K562 (cell line): ENCODE measurements at regions not wholly inside any gene's neighbourhood (a gene's known extent, or its start where the extent isn't known, plus 50 kb on each side); places are given as distances from the start of the nearest gene placed in this dataset.

Experiments
- CBFA2T2 ChIP-seq: fragments of 450-650 bp; conservative IDR thresholded peaks from 2 replicates; pipeline ENCODE4 v1.6.1; 2017; ENCODE audit warnings: mild to moderate bottlenecking
- CXXC5 ChIP-seq: fragments of 250-450 bp; sonication (Bioruptor Pico); IDR thresholded peaks from 2 replicates; pipeline ENCODE4 v1.8.0; 2022; ENCODE audit warnings: inconsistent platforms, mild to moderate bottlenecking, moderate library complexity
- FIP1L1 ChIP-seq: fragments of 200-400 bp; formaldehyde crosslinking; IDR thresholded peaks from 2 replicates; pipeline ENCODE4 v1.6.1; 2018; ENCODE audit warnings: mild to moderate bottlenecking, low read depth, low read length; ENCODE audit not compliant: poor library complexity, severe bottlenecking
- HIVEP1 ChIP-seq: fragments of 250-450 bp; sonication (Bioruptor Pico); IDR thresholded peaks from 2 replicates; pipeline ENCODE4 v1.4.0; 2020; ENCODE audit warnings: mild to moderate bottlenecking
- IFI16 ChIP-seq: fragments of 250-450 bp; sonication (Bioruptor Pico); IDR thresholded peaks from 2 replicates; pipeline ENCODE4 v2.1.2; 2022; ENCODE audit warnings: mild to moderate bottlenecking, inconsistent platforms
- JUNB ChIP-seq: fragments of 450-650 bp; formaldehyde crosslinking; conservative IDR thresholded peaks from 2 replicates; pipeline ENCODE4 v1.4.0; 2020; ENCODE audit warnings: mild to moderate bottlenecking
- KLF1 ChIP-seq: fragments of 450-650 bp; IDR thresholded peaks from 2 replicates; pipeline ENCODE4 v1.6.1; 2016; ENCODE audit warnings: missing genetic modification characterization, missing compliant biosample characterization
- LCOR ChIP-seq: sonication (generic); formaldehyde crosslinking; IDR thresholded peaks from 2 replicates; pipeline ENCODE4 v1.8.0; 2022; ENCODE audit warnings: mild to moderate bottlenecking, missing genetic modification reagents
- PYGO2 ChIP-seq: fragments of 450-650 bp; IDR thresholded peaks from 2 replicates; pipeline ENCODE4 v1.6.1; 2016; ENCODE audit warnings: mild to moderate bottlenecking, missing genetic modification characterization, moderate library complexity, missing compliant biosample characterization
- SMAD3 ChIP-seq: fragments of 450-650 bp; formaldehyde crosslinking; conservative IDR thresholded peaks from 2 replicates; pipeline ENCODE4 v1.4.0; 2020; ENCODE audit warnings: mild to moderate bottlenecking
- STAT5A ChIP-seq: IDR thresholded peaks from 2 replicates; pipeline ENCODE4 v1.6.1; 2012; ENCODE audit warnings: low read length, inconsistent platforms, borderline replicate concordance
- TCF3 ChIP-seq: sonication (generic); formaldehyde crosslinking; IDR thresholded peaks from 2 replicates; pipeline ENCODE4 v1.4.0; 2020; ENCODE audit warnings: mild to moderate bottlenecking, missing genetic modification reagents
- ZKSCAN8 ChIP-seq: fragments of 200-800 bp; sonication (Bioruptor generic); IDR thresholded peaks from 2 replicates; pipeline ENCODE4 v1.6.1; 2016; ENCODE audit warnings: missing genetic modification characterization, missing compliant biosample characterization
- ZNF23 ChIP-seq: fragments of 250-450 bp; sonication (Bioruptor Pico); IDR thresholded peaks from 2 replicates; pipeline ENCODE4 v1.4.0; 2020; ENCODE audit warnings: mild to moderate bottlenecking
- ZNF263 ChIP-seq: sonication (generic); formaldehyde crosslinking; IDR thresholded peaks from 2 replicates; pipeline ENCODE4 v1.8.0; 2022; ENCODE audit warnings: mild to moderate bottlenecking, missing genetic modification reagents, borderline replicate concordance
- TF ChIP-seq, protein P1 (sequence below): sonication (generic); formaldehyde crosslinking; IDR thresholded peaks from 2 replicates; pipeline ENCODE4 v1.5.0; 2020; ENCODE audit warnings: missing genetic modification reagents
- TF ChIP-seq, protein P2 (sequence below): IDR thresholded peaks from 2 replicates; pipeline ENCODE4 v1.6.1; 2014; ENCODE audit warnings: antibody characterized with exemption
- TF ChIP-seq, protein P3 (sequence below): IDR thresholded peaks from 2 replicates; pipeline ENCODE4 v1.6.1; 2011; ENCODE audit warnings: borderline replicate concordance, low read depth, mild to moderate bottlenecking, moderate library complexity, low read length; ENCODE audit not compliant: insufficient read depth, poor library complexity, severe bottlenecking
- TF ChIP-seq, protein P4 (sequence below): fragments of 450-650 bp; IDR thresholded peaks from 2 replicates; pipeline ENCODE4 v1.6.1; 2016
- TF ChIP-seq, protein P5 (sequence below): fragments of 250-450 bp; sonication (Bioruptor Pico); IDR thresholded peaks from 2 replicates; pipeline ENCODE4 v1.8.0; 2021; ENCODE audit warnings: mild to moderate bottlenecking, moderate library complexity
- TF ChIP-seq, protein P6 (sequence below): sonication (generic); formaldehyde crosslinking; IDR thresholded peaks from 2 replicates; pipeline ENCODE4 v1.8.0; 2022; ENCODE audit warnings: missing genetic modification reagents, mild to moderate bottlenecking, moderate library complexity, borderline replicate concordance

DNA sequence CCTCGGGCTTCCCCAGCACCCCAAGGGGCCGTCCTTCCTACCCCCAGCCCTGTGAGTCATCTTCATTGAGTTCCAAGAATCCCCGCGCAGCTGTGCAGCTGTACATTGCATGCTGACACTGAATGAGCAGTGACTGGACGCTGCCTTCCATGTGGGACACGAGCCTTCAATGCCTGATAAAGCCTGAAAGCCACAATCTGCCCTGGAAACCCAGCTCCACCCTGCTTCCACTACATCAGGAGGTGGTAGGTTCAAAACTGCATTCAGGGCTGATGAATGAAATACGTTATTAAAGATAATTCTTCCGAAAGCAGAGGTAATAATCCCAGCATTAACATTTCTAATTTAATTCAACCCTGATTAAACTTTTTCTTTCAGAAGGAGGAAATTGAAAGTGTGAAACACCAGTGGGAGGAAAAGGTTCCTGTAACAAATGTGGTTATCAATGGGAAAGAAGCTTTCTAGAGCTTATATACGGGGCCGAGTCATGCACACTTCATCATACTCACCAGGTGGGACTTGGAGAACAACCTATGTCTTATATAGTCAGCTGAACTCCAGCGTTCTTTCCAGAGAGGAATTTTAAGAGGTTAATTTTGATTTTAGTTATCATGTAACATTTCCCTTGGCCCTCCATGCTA is 360.1 kb downstream of the LPIN1 start (continued):
- TF ChIP-seq, protein P1, sequence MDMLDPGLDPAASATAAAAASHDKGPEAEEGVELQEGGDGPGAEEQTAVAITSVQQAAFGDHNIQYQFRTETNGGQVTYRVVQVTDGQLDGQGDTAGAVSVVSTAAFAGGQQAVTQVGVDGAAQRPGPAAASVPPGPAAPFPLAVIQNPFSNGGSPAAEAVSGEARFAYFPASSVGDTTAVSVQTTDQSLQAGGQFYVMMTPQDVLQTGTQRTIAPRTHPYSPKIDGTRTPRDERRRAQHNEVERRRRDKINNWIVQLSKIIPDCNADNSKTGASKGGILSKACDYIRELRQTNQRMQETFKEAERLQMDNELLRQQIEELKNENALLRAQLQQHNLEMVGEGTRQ: peak; percentile 22; the same call in 1 of the 2 replicates
- TF ChIP-seq FIP1L1 (no peak), ZNF263 (CRISPR knock-in tag) (no peak), PYGO2 (no peak), IFI16 (CRISPR knock-in tag) (no peak), CBFA2T2 (peak; percentile 96), ZKSCAN8 (CRISPR knock-in tag) (no peak), JUNB (CRISPR knock-in tag) (peak; percentile 57; the same call in 1 of the 2 replicates), KLF1 (no peak), CXXC5 (CRISPR knock-in tag) (peak; percentile 94), ZNF23 (CRISPR knock-in tag) (no peak), LCOR (peak; percentile 68; the same call in 1 of the 2 replicates), HIVEP1 (CRISPR knock-in tag) (0 out of 2 replicates have a peak, but pooled peaks have one; percentile 62), STAT5A (peak; percentile 98), TCF3 (CRISPR knock-in tag) (peak; percentile 94), SMAD3 (CRISPR knock-in tag) (no peak)
- TF ChIP-seq, protein P2, sequence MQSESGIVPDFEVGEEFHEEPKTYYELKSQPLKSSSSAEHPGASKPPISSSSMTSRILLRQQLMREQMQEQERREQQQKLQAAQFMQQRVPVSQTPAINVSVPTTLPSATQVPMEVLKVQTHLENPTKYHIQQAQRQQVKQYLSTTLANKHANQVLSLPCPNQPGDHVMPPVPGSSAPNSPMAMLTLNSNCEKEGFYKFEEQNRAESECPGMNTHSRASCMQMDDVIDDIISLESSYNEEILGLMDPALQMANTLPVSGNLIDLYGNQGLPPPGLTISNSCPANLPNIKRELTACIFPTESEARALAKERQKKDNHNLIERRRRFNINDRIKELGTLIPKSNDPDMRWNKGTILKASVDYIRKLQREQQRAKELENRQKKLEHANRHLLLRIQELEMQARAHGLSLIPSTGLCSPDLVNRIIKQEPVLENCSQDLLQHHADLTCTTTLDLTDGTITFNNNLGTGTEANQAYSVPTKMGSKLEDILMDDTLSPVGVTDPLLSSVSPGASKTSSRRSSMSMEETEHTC: no peak; the same call in 1 of the 2 replicates
- TF ChIP-seq, protein P3, sequence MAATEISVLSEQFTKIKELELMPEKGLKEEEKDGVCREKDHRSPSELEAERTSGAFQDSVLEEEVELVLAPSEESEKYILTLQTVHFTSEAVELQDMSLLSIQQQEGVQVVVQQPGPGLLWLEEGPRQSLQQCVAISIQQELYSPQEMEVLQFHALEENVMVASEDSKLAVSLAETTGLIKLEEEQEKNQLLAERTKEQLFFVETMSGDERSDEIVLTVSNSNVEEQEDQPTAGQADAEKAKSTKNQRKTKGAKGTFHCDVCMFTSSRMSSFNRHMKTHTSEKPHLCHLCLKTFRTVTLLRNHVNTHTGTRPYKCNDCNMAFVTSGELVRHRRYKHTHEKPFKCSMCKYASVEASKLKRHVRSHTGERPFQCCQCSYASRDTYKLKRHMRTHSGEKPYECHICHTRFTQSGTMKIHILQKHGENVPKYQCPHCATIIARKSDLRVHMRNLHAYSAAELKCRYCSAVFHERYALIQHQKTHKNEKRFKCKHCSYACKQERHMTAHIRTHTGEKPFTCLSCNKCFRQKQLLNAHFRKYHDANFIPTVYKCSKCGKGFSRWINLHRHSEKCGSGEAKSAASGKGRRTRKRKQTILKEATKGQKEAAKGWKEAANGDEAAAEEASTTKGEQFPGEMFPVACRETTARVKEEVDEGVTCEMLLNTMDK: no peak
- TF ChIP-seq, protein P4, sequence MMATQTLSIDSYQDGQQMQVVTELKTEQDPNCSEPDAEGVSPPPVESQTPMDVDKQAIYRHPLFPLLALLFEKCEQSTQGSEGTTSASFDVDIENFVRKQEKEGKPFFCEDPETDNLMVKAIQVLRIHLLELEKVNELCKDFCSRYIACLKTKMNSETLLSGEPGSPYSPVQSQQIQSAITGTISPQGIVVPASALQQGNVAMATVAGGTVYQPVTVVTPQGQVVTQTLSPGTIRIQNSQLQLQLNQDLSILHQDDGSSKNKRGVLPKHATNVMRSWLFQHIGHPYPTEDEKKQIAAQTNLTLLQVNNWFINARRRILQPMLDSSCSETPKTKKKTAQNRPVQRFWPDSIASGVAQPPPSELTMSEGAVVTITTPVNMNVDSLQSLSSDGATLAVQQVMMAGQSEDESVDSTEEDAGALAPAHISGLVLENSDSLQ: peak; percentile 70
- TF ChIP-seq, protein P5, sequence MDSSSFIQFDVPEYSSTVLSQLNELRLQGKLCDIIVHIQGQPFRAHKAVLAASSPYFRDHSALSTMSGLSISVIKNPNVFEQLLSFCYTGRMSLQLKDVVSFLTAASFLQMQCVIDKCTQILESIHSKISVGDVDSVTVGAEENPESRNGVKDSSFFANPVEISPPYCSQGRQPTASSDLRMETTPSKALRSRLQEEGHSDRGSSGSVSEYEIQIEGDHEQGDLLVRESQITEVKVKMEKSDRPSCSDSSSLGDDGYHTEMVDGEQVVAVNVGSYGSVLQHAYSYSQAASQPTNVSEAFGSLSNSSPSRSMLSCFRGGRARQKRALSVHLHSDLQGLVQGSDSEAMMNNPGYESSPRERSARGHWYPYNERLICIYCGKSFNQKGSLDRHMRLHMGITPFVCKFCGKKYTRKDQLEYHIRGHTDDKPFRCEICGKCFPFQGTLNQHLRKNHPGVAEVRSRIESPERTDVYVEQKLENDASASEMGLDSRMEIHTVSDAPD (CRISPR knock-in tag): no peak
- TF ChIP-seq, protein P6, sequence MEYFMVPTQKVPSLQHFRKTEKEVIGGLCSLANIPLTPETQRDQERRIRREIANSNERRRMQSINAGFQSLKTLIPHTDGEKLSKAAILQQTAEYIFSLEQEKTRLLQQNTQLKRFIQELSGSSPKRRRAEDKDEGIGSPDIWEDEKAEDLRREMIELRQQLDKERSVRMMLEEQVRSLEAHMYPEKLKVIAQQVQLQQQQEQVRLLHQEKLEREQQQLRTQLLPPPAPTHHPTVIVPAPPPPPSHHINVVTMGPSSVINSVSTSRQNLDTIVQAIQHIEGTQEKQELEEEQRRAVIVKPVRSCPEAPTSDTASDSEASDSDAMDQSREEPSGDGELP: peak; percentile 99
